Bronchial epithelial cell (primary cell): ENCODE measurements at regions not wholly inside any gene's neighbourhood (a gene's known extent, or its start where the extent isn't known, plus 50 kb on each side); places are given as distances from the start of the nearest gene placed in this dataset.

Experiments
- DNase-seq: peaks from one replicate; pipeline ENCODE4 v3.0.0-alpha.2; 2010; ENCODE audit warnings: low read depth
- FAIRE-seq: peaks from 2 replicates; lab custom pipeline; 2011; peaks lifted over from hg19 to GRCh38; lab: Jason Lieb, UNC
- H3K27me3 ChIP-seq: 2 replicates; pipeline ENCODE4 v1.5.1; 2011; ENCODE audit warnings: low read length; ENCODE audit not compliant: control insufficient read depth, insufficient read depth
- H3K36me3 ChIP-seq: 2 replicates; pipeline ENCODE4 v1.5.1; 2011; ENCODE audit warnings: low read length; ENCODE audit not compliant: control insufficient read depth, insufficient read depth
- H3K4me3 ChIP-seq: 2 replicates; pipeline ENCODE4 v1.5.1; 2011; ENCODE audit warnings: mild to moderate bottlenecking, low read depth, low read length, control low read depth
- CTCF ChIP-seq: IDR thresholded peaks from 2 replicates; pipeline ENCODE4 v1.5.1; 2011; ENCODE audit warnings: mild to moderate bottlenecking, moderate library complexity, low read length, control low read depth, inconsistent platforms; ENCODE audit not compliant: insufficient read depth, severe bottlenecking

GRCh38 chr21:15281714-15282113, 216.9 kb upstream of the NRIP1 start:
- FAIRE-seq (no peak), DNase-seq (no peak)
- H3K36me3 ChIP-seq, result no peaks in the 10 kb centered on the region
- H3K27me3 ChIP-seq, result no peaks in the 10 kb centered on the region
- no peak for TF ChIP-seq CTCF
- no peak overlapping the region for H3K4me3 ChIP-seq

GRCh38 chr21:15282665-15283064, 217.9 kb upstream of the NRIP1 start:
- DNase-seq (peak; percentile 22), FAIRE-seq (no peak)
- no peak for TF ChIP-seq CTCF
- Histone ChIP-seq H3K36me3 (no peaks in the 10 kb centered on the region), H3K4me3 (no peak overlapping the region), H3K27me3 (no peaks in the 10 kb centered on the region)

- no peak for TF ChIP-seq CTCF
- no peaks in the 10 kb centered on the region for H3K27me3 ChIP-seq
- DNase-seq, result no peak
- no peaks in the 10 kb centered on the region for H3K36me3 ChIP-seq
- no peak overlapping the region for H3K4me3 ChIP-seq
- no peak for FAIRE-seq
These were observed 218.3 kb upstream of the NRIP1 start for GRCh38 chr21:15283138-15283537.

GRCh38 chr21:15283789-15284188, 219.0 kb upstream of the NRIP1 start:
- no peak for DNase-seq
- TF ChIP-seq CTCF, result no peak
- no peak overlapping the region for H3K4me3 ChIP-seq
- no peaks in the 10 kb centered on the region for H3K27me3 ChIP-seq
- H3K36me3 ChIP-seq, result no peaks in the 10 kb centered on the region
- no peak for FAIRE-seq

GRCh38 chr21:15285556-15285955, 220.8 kb upstream of the NRIP1 start:
- Histone ChIP-seq H3K36me3 (no peaks in the 10 kb centered on the region), H3K27me3 (no peaks in the 10 kb centered on the region), H3K4me3 (no peak overlapping the region)
- FAIRE-seq (no peak), DNase-seq (no peak)
- no peak for TF ChIP-seq CTCF

GRCh38 chr21:15289246-15289645, 224.4 kb upstream of the NRIP1 start:
- Histone ChIP-seq H3K4me3 (no peak overlapping the region), H3K36me3 (no peaks in the 10 kb centered on the region), H3K27me3 (no peaks in the 10 kb centered on the region)
- DNase-seq (no peak), FAIRE-seq (no peak)
- TF ChIP-seq CTCF, result no peak
